DMS53 treated with DMSO at 0.1 percent for 48 hours (cell line): ENCODE measurements at regions not wholly inside any gene's neighbourhood (a gene's known extent, or its start where the extent isn't known, plus 50 kb on each side); places are given as distances from the start of the nearest gene placed in this dataset.

Source experiments
- DNase-seq: peaks from one replicate; lab custom pipeline; 2025; ENCODE audit not compliant: unreplicated experiment; lab: John Stamatoyannopoulos, UW

GRCh38 chr18:22260208-22260820 is 90.9 kb downstream of the GATA6 start:
- no peak for DNase-seq

- DNase-seq, result no peak
These were observed 87.7 kb downstream of the GATA6 start for GRCh38 chr18:22257022-22257543.

GRCh38 chr18:22254088-22254487 is 84.7 kb downstream of the GATA6 start:
- DNase-seq, result no peak

DNA sequence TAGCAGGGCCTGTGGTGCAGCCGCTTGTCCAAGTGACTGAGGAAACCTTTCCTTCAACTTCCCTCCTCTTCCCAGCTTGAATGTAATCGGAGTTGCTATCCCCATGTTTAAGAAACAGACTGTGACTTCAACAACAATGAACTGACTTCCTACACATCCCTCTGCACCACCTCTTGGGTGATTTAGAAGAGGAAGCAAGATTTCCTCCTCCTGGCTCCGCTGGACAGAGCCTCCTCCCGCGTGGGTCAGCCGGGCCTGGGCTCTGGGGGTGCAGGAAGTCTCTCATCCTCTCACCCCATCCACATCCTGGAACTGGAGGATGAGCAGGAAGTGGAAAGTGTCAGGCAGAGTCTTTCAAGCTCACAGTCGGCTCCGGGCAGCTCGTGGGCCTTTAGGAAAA is 84.3 kb downstream of the GATA6 start:
- no peak for DNase-seq

GRCh38 chr18:22253156-22253555 is 83.8 kb downstream of the GATA6 start:
- DNase-seq, result no peak
